HEK293 (cell line): ENCODE measurements at regions not wholly inside any gene's neighbourhood (a gene's known extent, or its start where the extent isn't known, plus 50 kb on each side); places are given as distances from the start of the nearest gene placed in this dataset.

Experiments used
- KLF10 ChIP-seq: fragments of 450-650 bp; IDR thresholded peaks from 2 replicates; pipeline ENCODE4 v1.5.1; 2018; ENCODE audit warnings: missing biosample characterization, mild to moderate bottlenecking, missing genetic modification characterization
- PBX3 ChIP-seq: sonication (generic); formaldehyde crosslinking; IDR thresholded peaks from 2 replicates; pipeline ENCODE4 v1.8.1; 2022; ENCODE audit warnings: mild to moderate bottlenecking, moderate library complexity, missing genetic modification reagents
- ZNF146 ChIP-seq: fragments of 450-650 bp; formaldehyde crosslinking; IDR thresholded peaks from 2 replicates; pipeline ENCODE4 v1.5.1; 2016; ENCODE audit warnings: missing biosample characterization, missing genetic modification characterization
- ZNF221 ChIP-seq: fragments of 450-650 bp; formaldehyde crosslinking; IDR thresholded peaks from 2 replicates; pipeline ENCODE4 v1.5.1; 2017; ENCODE audit warnings: missing biosample characterization, missing genetic modification characterization, borderline replicate concordance
- TF ChIP-seq, protein P1 (sequence below): fragments of 450-650 bp; formaldehyde crosslinking; IDR thresholded peaks from 2 replicates; pipeline ENCODE4 v1.5.1; 2016; ENCODE audit warnings: missing biosample characterization, missing genetic modification characterization

DNA sequence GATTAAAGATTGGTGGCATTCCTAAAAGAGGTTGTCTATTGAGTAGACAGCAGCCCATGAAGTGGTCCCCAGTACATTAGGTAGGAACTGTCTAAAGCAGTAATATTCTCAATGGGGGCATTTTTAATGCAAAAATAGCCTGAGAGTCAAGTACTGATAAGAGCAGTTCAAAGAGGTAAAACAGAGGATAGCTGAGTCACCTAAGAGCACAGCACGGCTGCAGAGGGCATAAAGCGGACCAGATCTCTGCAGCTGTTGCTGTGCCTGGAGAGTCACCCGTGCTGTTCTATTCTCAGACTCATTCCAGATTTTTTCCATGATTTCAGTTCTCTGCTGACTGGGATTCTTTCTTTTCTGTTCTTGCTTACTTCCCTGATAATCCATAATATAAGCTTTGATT lies 313.2 kb downstream of the OLFM3 start:
- TF ChIP-seq ZNF146 (tag by site-specific recombination) (no peak), KLF10 (tag by site-specific recombination) (no peak), ZNF221 (tag by site-specific recombination) (no peak), PBX3 (CRISPR knock-in tag) (no peak)
- TF ChIP-seq, protein P1, sequence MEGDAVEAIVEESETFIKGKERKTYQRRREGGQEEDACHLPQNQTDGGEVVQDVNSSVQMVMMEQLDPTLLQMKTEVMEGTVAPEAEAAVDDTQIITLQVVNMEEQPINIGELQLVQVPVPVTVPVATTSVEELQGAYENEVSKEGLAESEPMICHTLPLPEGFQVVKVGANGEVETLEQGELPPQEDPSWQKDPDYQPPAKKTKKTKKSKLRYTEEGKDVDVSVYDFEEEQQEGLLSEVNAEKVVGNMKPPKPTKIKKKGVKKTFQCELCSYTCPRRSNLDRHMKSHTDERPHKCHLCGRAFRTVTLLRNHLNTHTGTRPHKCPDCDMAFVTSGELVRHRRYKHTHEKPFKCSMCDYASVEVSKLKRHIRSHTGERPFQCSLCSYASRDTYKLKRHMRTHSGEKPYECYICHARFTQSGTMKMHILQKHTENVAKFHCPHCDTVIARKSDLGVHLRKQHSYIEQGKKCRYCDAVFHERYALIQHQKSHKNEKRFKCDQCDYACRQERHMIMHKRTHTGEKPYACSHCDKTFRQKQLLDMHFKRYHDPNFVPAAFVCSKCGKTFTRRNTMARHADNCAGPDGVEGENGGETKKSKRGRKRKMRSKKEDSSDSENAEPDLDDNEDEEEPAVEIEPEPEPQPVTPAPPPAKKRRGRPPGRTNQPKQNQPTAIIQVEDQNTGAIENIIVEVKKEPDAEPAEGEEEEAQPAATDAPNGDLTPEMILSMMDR (tag by site-specific recombination), result no peak
